SU-DHL-6 (cell line): ENCODE measurements at regions not wholly inside any gene's neighbourhood (a gene's known extent, or its start where the extent isn't known, plus 50 kb on each side); places are given as distances from the start of the nearest gene placed in this dataset.

Experiments used
- CTCF ChIP-seq: fragments of 200-600 bp; sonication (generic); IDR thresholded peaks from one replicate; pipeline ENCODE4 v1.5.1; 2017; ENCODE audit warnings: antibody characterized with exemption, mild to moderate bottlenecking, low read length, moderate library complexity; ENCODE audit not compliant: insufficient read depth, poor library complexity, severe bottlenecking
- EZH2phosphoT487 ChIP-seq: fragments of 200-600 bp; sonication (generic), shearing (Covaris generic); conservative IDR thresholded peaks from 2 replicates; pipeline ENCODE4 v1.6.1; 2018; ENCODE audit warnings: mild to moderate bottlenecking, antibody characterized with exemption, low read length, moderate library complexity, mixed read lengths

- TF ChIP-seq CTCF (no peak), EZH2phosphoT487 (no peak)
These were observed 329.0 kb upstream of the MPDZ start for GRCh38 chr9:13608451-13608850.
